Stimulated activated naive CD4-positive, alpha-beta T cell (primary cell): ENCODE measurements at regions not wholly inside any gene's neighbourhood (a gene's known extent, or its start where the extent isn't known, plus 50 kb on each side); places are given as distances from the start of the nearest gene placed in this dataset.
A peak's percentile ranks its signal among the peaks of the same experiment; 100 is the strongest.

ENCODE experiments used
- DNase-seq, 6 experiments: peaks; one replicate each; lab custom pipeline; 2025; lab: John Stamatoyannopoulos, UW

GRCh38 chr15:37701230-37701629 is 233.2 kb upstream of the TMCO5A start:
- DNase-seq: no peak

GRCh38 chr15:37709669-37710068 is 224.8 kb upstream of the TMCO5A start:
- DNase-seq: no peak

- DNase-seq: no peak
Observed at GRCh38 chr15:37715101-37715500, 219.3 kb upstream of the TMCO5A start.

GRCh38 chr15:37720267-37720666 is 214.2 kb upstream of the TMCO5A start:
- no peak for DNase-seq

- no peak for DNase-seq
Observed at GRCh38 chr15:37731146-37731746, 203.2 kb upstream of the TMCO5A start.

- DNase-seq: no peak
Observed at GRCh38 chr15:37733628-37734027, 200.8 kb upstream of the TMCO5A start.

- no peak for DNase-seq
Observed at GRCh38 chr15:37740623-37741141, 193.8 kb upstream of the TMCO5A start.

GRCh38 chr15:37743826-37744225 is 190.6 kb upstream of the TMCO5A start:
- DNase-seq: no peak

- no peak for DNase-seq
Observed at GRCh38 chr15:37744521-37744920, 189.9 kb upstream of the TMCO5A start.

- DNase-seq: no peak
Observed at GRCh38 chr15:37751401-37751800, 183.0 kb upstream of the TMCO5A start.

GRCh38 chr15:37756407-37756806 is 178.0 kb upstream of the TMCO5A start:
- DNase-seq: no peak

GRCh38 chr15:37758412-37758811 is 176.0 kb upstream of the TMCO5A start:
- DNase-seq: no peak

- DNase-seq: peak in 2 of 6 experiments; percentile 1
Observed at GRCh38 chr15:37764733-37765191, 169.7 kb upstream of the TMCO5A start.

- no peak for DNase-seq
Observed at GRCh38 chr15:37765786-37766185, 168.7 kb upstream of the TMCO5A start.

GRCh38 chr15:37767841-37768455 is 166.5 kb upstream of the TMCO5A start:
- no peak for DNase-seq

GRCh38 chr15:37771465-37771864 is 163.0 kb upstream of the TMCO5A start:
- no peak for DNase-seq

- no peak for DNase-seq
Observed at GRCh38 chr15:37773111-37773860, 161.2 kb upstream of the TMCO5A start.

- DNase-seq: no peak
Observed at GRCh38 chr15:37774961-37775360, 159.5 kb upstream of the TMCO5A start.

- no peak for DNase-seq
Observed at GRCh38 chr15:37777006-37777405, 157.4 kb upstream of the TMCO5A start.

GRCh38 chr15:37783290-37783689 is 151.2 kb upstream of the TMCO5A start:
- no peak for DNase-seq

- no peak for DNase-seq
Observed at GRCh38 chr15:37788330-37788729, 146.1 kb upstream of the TMCO5A start.

GRCh38 chr15:37788767-37789396 is 145.6 kb upstream of the TMCO5A start:
- DNase-seq: no peak

- no peak for DNase-seq
Observed at GRCh38 chr15:37789397-37789786, 145.0 kb upstream of the TMCO5A start.
